MCF 10A (cell line): ENCODE measurements at regions not wholly inside any gene's neighbourhood (a gene's known extent, or its start where the extent isn't known, plus 50 kb on each side); places are given as distances from the start of the nearest gene placed in this dataset.

ENCODE experiments used
- BruUV-seq: library from RNA; stranded (reverse); fragments of 400-500 nt; replicated peaks from 2 replicates; lab custom pipeline; 2021; lab: Mats Ljungman, UMichigan
- CTCF ChIA-PET: fragments of 300-600 bp; sonication (Branson Sonifier 250); formaldehyde crosslinking; extraction: SDS; loops from one replicate; lab custom pipeline; 2021; ENCODE audit warnings: antibody characterized with exemption, inconsistent platforms; lab: Yijun Ruan, JAX
- POLR2A ChIA-PET: fragments of 300-600, 350-650 bp; sonication (Branson Sonifier 250); formaldehyde crosslinking; extraction: SDS; loops from one replicate; lab custom pipeline; 2020; ENCODE audit warnings: antibody characterized with exemption, inconsistent platforms; lab: Yijun Ruan, JAX
- DNase-seq: peaks from one replicate; pipeline ENCODE4 v3.0.0-alpha.2; 2018; ENCODE audit not compliant: unreplicated experiment
- H3K27ac Mint-ChIP-seq: one replicate; pipeline ENCODE4 v1.8.0; 2022; ENCODE audit warnings: mild to moderate bottlenecking, low read depth, mixed read lengths; ENCODE audit not compliant: unreplicated experiment
- H3K27me3 Mint-ChIP-seq: one replicate; pipeline ENCODE4 v1.8.0; 2022; ENCODE audit warnings: mixed read lengths; ENCODE audit not compliant: insufficient read depth, unreplicated experiment
- H3K36me3 Mint-ChIP-seq: one replicate; pipeline ENCODE4 v1.8.0; 2022; ENCODE audit warnings: mild to moderate bottlenecking, moderate library complexity, mixed read lengths; ENCODE audit not compliant: insufficient read depth, unreplicated experiment
- H3K4me1 Mint-ChIP-seq: one replicate; pipeline ENCODE4 v1.8.0; 2022; ENCODE audit warnings: mixed read lengths; ENCODE audit not compliant: insufficient read depth, unreplicated experiment
- H3K4me3 Mint-ChIP-seq: one replicate; pipeline ENCODE4 v1.8.0; 2022; ENCODE audit warnings: mild to moderate bottlenecking, moderate library complexity, mixed read lengths; ENCODE audit not compliant: unreplicated experiment
- H3K9me3 Mint-ChIP-seq: one replicate; pipeline ENCODE4 v1.8.0; 2022; ENCODE audit warnings: mixed read lengths; ENCODE audit not compliant: unreplicated experiment
- intact Hi-C: fragments of 100-400 bp; cut with micrococcal nuclease; formaldehyde crosslinking; loops from 2 replicates; pipeline ENCODE4 v1.14.1; 2022
- TF ChIP-seq, protein P1 (sequence below): fragments of 200-600 bp; IDR thresholded peaks from one replicate; pipeline ENCODE4 v1.8.0; 2022; ENCODE audit warnings: antibody characterized with exemption, mild to moderate bottlenecking; ENCODE audit not compliant: unreplicated experiment

DNA sequence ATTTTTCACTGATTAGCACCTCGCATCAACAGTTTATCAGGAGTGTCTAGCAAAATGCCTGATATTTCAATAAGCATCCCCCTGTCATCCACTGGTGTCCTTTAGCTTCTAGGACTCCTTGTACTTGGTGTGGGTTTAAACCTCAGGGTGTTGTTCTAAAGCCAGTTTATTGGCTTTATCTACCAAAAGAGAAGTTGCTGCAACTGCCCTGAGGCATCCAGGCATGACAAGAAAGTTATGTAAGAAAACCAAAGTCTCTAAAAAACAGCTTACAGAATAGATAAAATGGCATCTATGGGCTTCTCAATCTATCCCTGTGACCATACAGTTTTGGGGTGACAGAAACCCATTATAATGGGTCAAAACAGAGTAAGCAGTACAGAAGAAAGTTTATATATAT lies 120.3 kb upstream of the ZNF91 start:
- H3K9me3 Mint-ChIP-seq: peaks cover 23% of the 10 kb centered on the region
- BruUV-seq: no TSS peak
- no peaks in the 10 kb centered on the region for H3K4me1 Mint-ChIP-seq
- no peak overlapping the region for H3K4me3 Mint-ChIP-seq
- H3K27ac Mint-ChIP-seq: no peak overlapping the region
- ChIA-PET POLR2A (no interaction called here), CTCF (no interaction called here)
- TF ChIP-seq, protein P1, sequence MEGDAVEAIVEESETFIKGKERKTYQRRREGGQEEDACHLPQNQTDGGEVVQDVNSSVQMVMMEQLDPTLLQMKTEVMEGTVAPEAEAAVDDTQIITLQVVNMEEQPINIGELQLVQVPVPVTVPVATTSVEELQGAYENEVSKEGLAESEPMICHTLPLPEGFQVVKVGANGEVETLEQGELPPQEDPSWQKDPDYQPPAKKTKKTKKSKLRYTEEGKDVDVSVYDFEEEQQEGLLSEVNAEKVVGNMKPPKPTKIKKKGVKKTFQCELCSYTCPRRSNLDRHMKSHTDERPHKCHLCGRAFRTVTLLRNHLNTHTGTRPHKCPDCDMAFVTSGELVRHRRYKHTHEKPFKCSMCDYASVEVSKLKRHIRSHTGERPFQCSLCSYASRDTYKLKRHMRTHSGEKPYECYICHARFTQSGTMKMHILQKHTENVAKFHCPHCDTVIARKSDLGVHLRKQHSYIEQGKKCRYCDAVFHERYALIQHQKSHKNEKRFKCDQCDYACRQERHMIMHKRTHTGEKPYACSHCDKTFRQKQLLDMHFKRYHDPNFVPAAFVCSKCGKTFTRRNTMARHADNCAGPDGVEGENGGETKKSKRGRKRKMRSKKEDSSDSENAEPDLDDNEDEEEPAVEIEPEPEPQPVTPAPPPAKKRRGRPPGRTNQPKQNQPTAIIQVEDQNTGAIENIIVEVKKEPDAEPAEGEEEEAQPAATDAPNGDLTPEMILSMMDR: no peak
- no peak for DNase-seq
- H3K36me3 Mint-ChIP-seq: no peaks in the 10 kb centered on the region
- H3K27me3 Mint-ChIP-seq: no peaks in the 10 kb centered on the region
- intact Hi-C loops: no loop called here

DNA sequence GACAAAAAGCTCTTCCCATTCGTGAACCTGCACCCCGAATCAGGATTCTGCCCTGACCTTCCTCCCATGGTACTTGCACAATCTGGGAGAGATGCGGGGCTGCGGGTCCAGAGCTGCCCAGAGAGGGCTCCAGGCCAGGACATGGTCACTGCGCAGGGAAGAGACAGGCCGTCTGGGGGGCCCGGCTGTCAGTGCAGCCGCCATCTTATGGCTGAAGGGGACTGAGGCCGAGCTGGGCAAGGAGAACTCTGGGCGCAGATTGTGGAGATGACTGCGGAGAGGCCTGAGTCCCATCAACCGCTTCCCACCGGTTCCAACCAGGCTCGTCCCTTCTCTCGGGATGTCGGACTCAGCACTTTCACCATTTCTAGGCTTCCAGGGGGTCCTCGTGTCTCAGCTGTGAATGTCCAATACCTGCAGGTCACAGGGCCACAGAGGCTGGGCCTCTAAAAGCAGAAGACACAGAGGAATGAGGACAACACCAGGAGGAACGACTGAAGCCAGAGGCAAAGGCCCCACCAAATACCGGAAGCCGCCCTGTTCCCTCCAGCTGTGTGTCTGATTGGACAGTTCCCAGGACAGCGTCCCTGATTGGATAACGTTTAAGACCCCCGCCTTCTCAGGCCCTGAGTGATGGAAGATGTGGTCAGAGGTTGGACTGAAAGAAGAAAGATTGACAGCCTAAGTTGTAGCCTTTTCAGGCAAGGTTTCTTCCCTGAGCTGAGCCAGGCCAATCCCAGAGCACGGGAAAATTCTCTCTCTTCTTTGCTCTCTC lies 117.1 kb upstream of the ZNF91 start:
- POLR2A ChIA-PET: no interaction called here
- no peak overlapping the region for H3K27ac Mint-ChIP-seq
- CTCF ChIA-PET: no interaction called here
- no peaks in the 10 kb centered on the region for H3K4me1 Mint-ChIP-seq
- no peak overlapping the region for H3K4me3 Mint-ChIP-seq
- TF ChIP-seq, protein P1: no peak
- H3K9me3 Mint-ChIP-seq: peaks cover 9% of the 10 kb centered on the region
- H3K36me3 Mint-ChIP-seq: no peaks in the 10 kb centered on the region
- intact Hi-C loops: no loop called here
- H3K27me3 Mint-ChIP-seq: no peaks in the 10 kb centered on the region
- BruUV-seq: no TSS peak
- DNase-seq: no peak

DNA sequence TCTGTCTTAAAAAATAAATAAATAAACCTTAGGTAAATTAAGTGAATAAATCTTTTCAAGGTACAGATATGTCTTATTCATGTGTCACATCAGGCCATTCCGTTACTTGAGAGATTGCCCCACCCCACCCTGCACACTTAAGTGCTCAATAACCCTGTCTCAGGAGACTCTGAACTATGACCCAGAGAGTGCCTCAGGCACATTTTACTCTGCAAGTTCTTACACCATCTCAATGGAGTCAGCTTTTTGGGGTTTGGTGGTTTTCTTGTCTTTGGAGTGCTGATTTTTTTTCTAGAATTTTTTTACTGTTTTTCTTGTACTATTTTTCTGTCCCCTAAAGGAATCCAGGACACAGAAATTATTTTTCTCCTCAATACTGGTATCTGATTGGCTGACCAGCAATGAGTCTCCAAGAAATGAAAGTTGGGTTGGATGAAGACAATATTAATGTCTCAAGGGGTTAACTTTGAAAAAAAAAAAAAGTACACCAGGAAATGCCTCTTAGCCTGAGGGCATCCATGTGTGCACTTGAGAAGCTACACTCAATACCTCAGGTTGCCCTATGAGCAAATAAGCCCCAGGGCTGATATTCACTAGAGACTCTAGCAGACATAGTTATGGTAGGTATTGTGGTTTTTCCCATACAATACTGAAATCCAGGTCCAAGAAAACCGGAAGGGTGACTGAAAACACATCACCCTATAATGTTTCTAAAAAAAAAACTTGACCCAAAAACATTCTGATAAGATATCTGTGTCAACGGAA lies 114.6 kb upstream of the ZNF91 start:
- intact Hi-C loops: no loop called here
- ChIA-PET POLR2A (no interaction called here), CTCF (interaction anchor here (0.6 kb wide), 2 partner anchors 10 to 545 kb away, joined by 3 to 4 read pairs; no protein-coding TSS in a partner anchor)
- BruUV-seq: no TSS peak
- H3K9me3 Mint-ChIP-seq: no peaks in the 10 kb centered on the region
- no peak overlapping the region for H3K4me3 Mint-ChIP-seq
- H3K36me3 Mint-ChIP-seq: no peaks in the 10 kb centered on the region
- DNase-seq: peak; percentile 27
- TF ChIP-seq, protein P1: no peak
- no peaks in the 10 kb centered on the region for H3K27me3 Mint-ChIP-seq
- no peak overlapping the region for H3K27ac Mint-ChIP-seq
- H3K4me1 Mint-ChIP-seq: no peaks in the 10 kb centered on the region

DNA sequence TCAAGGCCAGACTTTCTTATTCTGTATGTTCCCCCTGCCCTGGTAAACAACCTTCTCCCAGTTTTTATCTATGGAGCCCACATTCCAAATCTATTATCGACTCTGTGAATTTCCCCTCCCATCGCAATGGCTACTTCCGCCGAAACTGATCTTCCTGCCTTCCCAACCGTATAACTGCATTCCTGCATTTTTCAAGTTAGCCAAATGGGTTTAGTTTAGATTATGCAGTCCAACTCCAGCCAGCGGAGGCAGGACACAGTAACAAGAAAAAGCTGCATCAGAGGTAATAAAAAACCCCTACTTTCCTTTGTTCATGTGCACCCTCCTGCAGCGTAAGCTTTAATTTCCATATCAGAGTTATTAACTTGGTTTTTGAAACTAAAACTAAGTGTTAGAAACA lies 112.2 kb upstream of the ZNF91 start:
- Mint-ChIP-seq H3K27ac (no peak overlapping the region), H3K4me3 (no peak overlapping the region), H3K4me1 (no peaks in the 10 kb centered on the region), H3K36me3 (no peaks in the 10 kb centered on the region), H3K9me3 (no peaks in the 10 kb centered on the region), H3K27me3 (no peaks in the 10 kb centered on the region)
- DNase-seq: no peak
- intact Hi-C loops: no loop called here
- BruUV-seq: no TSS peak
- CTCF ChIA-PET: no interaction called here
- POLR2A ChIA-PET: no interaction called here
- TF ChIP-seq, protein P1: no peak
